ENCODE measurements at regions not wholly inside any gene's neighbourhood (a gene's known extent, or its start where the extent isn't known, plus 50 kb on each side); places are given as distances from the start of the nearest gene placed in this dataset.

DNA sequence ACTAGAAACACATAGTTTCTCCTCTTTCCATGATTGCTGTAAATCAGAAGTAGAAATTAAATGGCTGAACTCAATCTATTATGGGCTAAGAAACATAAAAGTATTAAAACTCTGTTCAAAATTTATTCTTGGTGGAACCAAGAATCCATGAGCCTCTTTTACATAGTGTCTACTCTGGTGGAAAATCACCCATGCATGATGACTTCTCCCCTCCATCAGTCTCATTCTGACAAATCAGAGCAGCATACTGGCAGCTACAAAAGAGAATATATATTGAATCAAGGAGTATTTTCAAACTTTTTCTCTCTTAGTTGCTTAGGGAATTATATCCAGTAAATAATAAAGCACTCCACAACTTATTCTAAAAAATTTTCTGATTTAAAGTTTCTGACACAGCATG, 536.9 kb upstream of the CCDC54 start:
- TF ChIP-seq, protein P1, sequence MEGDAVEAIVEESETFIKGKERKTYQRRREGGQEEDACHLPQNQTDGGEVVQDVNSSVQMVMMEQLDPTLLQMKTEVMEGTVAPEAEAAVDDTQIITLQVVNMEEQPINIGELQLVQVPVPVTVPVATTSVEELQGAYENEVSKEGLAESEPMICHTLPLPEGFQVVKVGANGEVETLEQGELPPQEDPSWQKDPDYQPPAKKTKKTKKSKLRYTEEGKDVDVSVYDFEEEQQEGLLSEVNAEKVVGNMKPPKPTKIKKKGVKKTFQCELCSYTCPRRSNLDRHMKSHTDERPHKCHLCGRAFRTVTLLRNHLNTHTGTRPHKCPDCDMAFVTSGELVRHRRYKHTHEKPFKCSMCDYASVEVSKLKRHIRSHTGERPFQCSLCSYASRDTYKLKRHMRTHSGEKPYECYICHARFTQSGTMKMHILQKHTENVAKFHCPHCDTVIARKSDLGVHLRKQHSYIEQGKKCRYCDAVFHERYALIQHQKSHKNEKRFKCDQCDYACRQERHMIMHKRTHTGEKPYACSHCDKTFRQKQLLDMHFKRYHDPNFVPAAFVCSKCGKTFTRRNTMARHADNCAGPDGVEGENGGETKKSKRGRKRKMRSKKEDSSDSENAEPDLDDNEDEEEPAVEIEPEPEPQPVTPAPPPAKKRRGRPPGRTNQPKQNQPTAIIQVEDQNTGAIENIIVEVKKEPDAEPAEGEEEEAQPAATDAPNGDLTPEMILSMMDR (IDR thresholded peaks at IDR 0.05 in 4 of 5, conservative IDR thresholded peaks at IDR 0.05 in 1 of 5), result no peak
- no peak for TF ChIP-seq POLR2A (IDR thresholded peaks at IDR 0.05)
